ENCODE measurements at regions not wholly inside any gene's neighbourhood (a gene's known extent, or its start where the extent isn't known, plus 50 kb on each side); places are given as distances from the start of the nearest gene placed in this dataset.

DNA sequence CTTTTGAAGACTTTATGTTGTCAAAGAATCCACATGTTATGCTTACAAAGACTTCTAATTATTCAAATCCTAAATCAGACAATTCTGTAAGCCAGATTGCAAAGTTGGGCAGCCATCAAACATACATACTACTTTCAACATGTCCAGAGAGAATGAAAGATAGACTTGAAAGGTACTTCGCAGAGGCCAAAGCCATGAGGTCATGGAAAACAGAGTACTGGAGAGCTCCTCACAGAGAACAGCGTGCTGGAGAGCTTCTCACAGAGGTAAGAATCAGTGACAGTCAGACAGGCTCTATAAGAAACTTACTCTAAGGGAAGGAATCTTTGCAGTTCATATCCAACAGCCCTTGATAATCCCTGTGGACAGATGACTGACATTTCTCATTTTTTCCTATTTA lies 400.2 kb downstream of the GJA1 start:
- TF ChIP-seq, protein P1, sequence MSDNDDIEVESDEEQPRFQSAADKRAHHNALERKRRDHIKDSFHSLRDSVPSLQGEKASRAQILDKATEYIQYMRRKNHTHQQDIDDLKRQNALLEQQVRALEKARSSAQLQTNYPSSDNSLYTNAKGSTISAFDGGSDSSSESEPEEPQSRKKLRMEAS (IDR thresholded peaks at IDR 0.05), result no peak
- no peak for TF ChIP-seq YY1 (IDR thresholded peaks at IDR 0.05; ENCODE audit: low read depth)
- no peak for TF ChIP-seq EP300 (IDR thresholded peaks at IDR 0.05; ENCODE audit: borderline replicate concordance)
- TF ChIP-seq, protein P2, sequence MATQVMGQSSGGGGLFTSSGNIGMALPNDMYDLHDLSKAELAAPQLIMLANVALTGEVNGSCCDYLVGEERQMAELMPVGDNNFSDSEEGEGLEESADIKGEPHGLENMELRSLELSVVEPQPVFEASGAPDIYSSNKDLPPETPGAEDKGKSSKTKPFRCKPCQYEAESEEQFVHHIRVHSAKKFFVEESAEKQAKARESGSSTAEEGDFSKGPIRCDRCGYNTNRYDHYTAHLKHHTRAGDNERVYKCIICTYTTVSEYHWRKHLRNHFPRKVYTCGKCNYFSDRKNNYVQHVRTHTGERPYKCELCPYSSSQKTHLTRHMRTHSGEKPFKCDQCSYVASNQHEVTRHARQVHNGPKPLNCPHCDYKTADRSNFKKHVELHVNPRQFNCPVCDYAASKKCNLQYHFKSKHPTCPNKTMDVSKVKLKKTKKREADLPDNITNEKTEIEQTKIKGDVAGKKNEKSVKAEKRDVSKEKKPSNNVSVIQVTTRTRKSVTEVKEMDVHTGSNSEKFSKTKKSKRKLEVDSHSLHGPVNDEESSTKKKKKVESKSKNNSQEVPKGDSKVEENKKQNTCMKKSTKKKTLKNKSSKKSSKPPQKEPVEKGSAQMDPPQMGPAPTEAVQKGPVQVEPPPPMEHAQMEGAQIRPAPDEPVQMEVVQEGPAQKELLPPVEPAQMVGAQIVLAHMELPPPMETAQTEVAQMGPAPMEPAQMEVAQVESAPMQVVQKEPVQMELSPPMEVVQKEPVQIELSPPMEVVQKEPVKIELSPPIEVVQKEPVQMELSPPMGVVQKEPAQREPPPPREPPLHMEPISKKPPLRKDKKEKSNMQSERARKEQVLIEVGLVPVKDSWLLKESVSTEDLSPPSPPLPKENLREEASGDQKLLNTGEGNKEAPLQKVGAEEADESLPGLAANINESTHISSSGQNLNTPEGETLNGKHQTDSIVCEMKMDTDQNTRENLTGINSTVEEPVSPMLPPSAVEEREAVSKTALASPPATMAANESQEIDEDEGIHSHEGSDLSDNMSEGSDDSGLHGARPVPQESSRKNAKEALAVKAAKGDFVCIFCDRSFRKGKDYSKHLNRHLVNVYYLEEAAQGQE (IDR thresholded peaks at IDR 0.05; ENCODE audit: low read depth), result no peak

Data from Ishikawa (cell line).